WTC11 (cell line): ENCODE measurements at regions not wholly inside any gene's neighbourhood (a gene's known extent, or its start where the extent isn't known, plus 50 kb on each side); places are given as distances from the start of the nearest gene placed in this dataset.

ENCODE experiments used
- ATAC-seq: fragments of 200-7000 bp; cut with Tn5 transposase; 2 replicates; pipeline ENCODE4 v1.10.0; 2021; ENCODE audit warnings: mild to moderate bottlenecking, moderate library complexity
- CTCF ChIA-PET: fragments of 300-600 bp; sonication (Branson Sonifier 250); formaldehyde crosslinking; loops from one replicate; lab custom pipeline; 2021; ENCODE audit warnings: antibody characterized with exemption; lab: Charles Lee
- POLR2A ChIA-PET: fragments of 350-600 bp; sonication (Branson Sonifier 250); formaldehyde crosslinking; loops from one replicate; lab custom pipeline; 2021; ENCODE audit warnings: antibody characterized with exemption; lab: Charles Lee
- DNase-seq: peaks from one replicate; pipeline ENCODE4 v3.0.0; 2021; ENCODE audit warnings: low spot score
- H3K27ac Mint-ChIP-seq: 2 replicates; pipeline ENCODE4 v1.8.0; 2021; ENCODE audit warnings: mixed read lengths
- H3K27me3 Mint-ChIP-seq: 2 replicates; pipeline ENCODE4 v1.8.0; 2021; ENCODE audit warnings: low read depth, mild to moderate bottlenecking, moderate library complexity, mixed read lengths
- H3K36me3 Mint-ChIP-seq: 2 replicates; pipeline ENCODE4 v1.8.0; 2021; ENCODE audit warnings: mixed read lengths
- H3K4me1 Mint-ChIP-seq: 2 replicates; pipeline ENCODE4 v1.8.0; 2022; ENCODE audit warnings: mixed read lengths
- H3K4me3 Mint-ChIP-seq: 2 replicates; pipeline ENCODE4 v1.8.0; 2021; ENCODE audit warnings: mild to moderate bottlenecking, moderate library complexity, mixed read lengths
- H3K9me3 Mint-ChIP-seq: 2 replicates; pipeline ENCODE4 v1.8.0; 2021; ENCODE audit warnings: mixed read lengths
- ATF2 ChIP-seq: sonication (generic); formaldehyde crosslinking; IDR thresholded peaks from 2 replicates; pipeline ENCODE4 v1.8.1; 2022; ENCODE audit warnings: low read depth, missing genetic modification reagents, borderline replicate concordance
- ATF6 ChIP-seq: sonication (generic); formaldehyde crosslinking; IDR thresholded peaks from 2 replicates; pipeline ENCODE4 v1.8.1; 2023; ENCODE audit warnings: mild to moderate bottlenecking, missing genetic modification reagents
- ELF4 ChIP-seq: sonication (generic); formaldehyde crosslinking; IDR thresholded peaks from 2 replicates; pipeline ENCODE4 v1.8.1; 2022; ENCODE audit warnings: low read depth, mild to moderate bottlenecking, moderate library complexity, missing genetic modification reagents
- ESRRA ChIP-seq: sonication (generic); formaldehyde crosslinking; IDR thresholded peaks from 2 replicates; pipeline ENCODE4 v1.8.1; 2022; ENCODE audit warnings: mild to moderate bottlenecking, missing genetic modification reagents, borderline replicate concordance
- MAX ChIP-seq: sonication (generic); formaldehyde crosslinking; IDR thresholded peaks from 2 replicates; pipeline ENCODE4 v1.8.0; 2022; ENCODE audit warnings: mild to moderate bottlenecking, missing genetic modification reagents
- MYBL2 ChIP-seq: sonication (generic); formaldehyde crosslinking; IDR thresholded peaks from 2 replicates; pipeline ENCODE4 v1.8.1; 2023; ENCODE audit warnings: mild to moderate bottlenecking, moderate library complexity, missing genetic modification reagents
- SP1 ChIP-seq: sonication (generic); formaldehyde crosslinking; conservative IDR thresholded peaks from 2 replicates; pipeline ENCODE4 v1.8.1; 2022; ENCODE audit warnings: missing genetic modification reagents
- TEAD1 ChIP-seq: sonication (generic); formaldehyde crosslinking; IDR thresholded peaks from 2 replicates; pipeline ENCODE4 v1.8.0; 2022; ENCODE audit warnings: mild to moderate bottlenecking, missing genetic modification reagents
- USF1 ChIP-seq: sonication (generic); formaldehyde crosslinking; IDR thresholded peaks from 2 replicates; pipeline ENCODE4 v1.8.0; 2022; ENCODE audit warnings: mild to moderate bottlenecking, missing genetic modification reagents
- ZNF263 ChIP-seq: sonication (generic); formaldehyde crosslinking; IDR thresholded peaks from 2 replicates; pipeline ENCODE4 v1.8.1; 2022; ENCODE audit warnings: low read depth, mild to moderate bottlenecking, moderate library complexity, missing genetic modification reagents
- ZNF416 ChIP-seq: fragments of 250-450 bp; sonication (Bioruptor Pico); IDR thresholded peaks from 2 replicates; pipeline ENCODE4 v1.9.0; 2021; ENCODE audit warnings: mild to moderate bottlenecking, inconsistent platforms
- ZNF425 ChIP-seq: fragments of 250-450 bp; sonication (Bioruptor Pico); conservative IDR thresholded peaks from 2 replicates; pipeline ENCODE4 v1.9.0; 2021; ENCODE audit warnings: mild to moderate bottlenecking
- ZNF671 ChIP-seq: fragments of 250-450 bp; sonication (Bioruptor Pico); IDR thresholded peaks from 2 replicates; pipeline ENCODE4 v1.8.0; 2021; ENCODE audit warnings: mild to moderate bottlenecking
- TF ChIP-seq, protein P1 (sequence below): fragments of 250-450 bp; sonication (Bioruptor Pico); IDR thresholded peaks from 2 replicates; pipeline ENCODE4 v1.8.0; 2021; ENCODE audit warnings: mild to moderate bottlenecking
- TF ChIP-seq, protein P2 (sequence below): sonication (generic); formaldehyde crosslinking; IDR thresholded peaks from 2 replicates; pipeline ENCODE4 v1.8.1; 2023; ENCODE audit warnings: mild to moderate bottlenecking, moderate library complexity, missing genetic modification reagents
- TF ChIP-seq, protein P3 (sequence below): sonication (generic); formaldehyde crosslinking; IDR thresholded peaks from 2 replicates; pipeline ENCODE4 v1.8.1; 2022; ENCODE audit warnings: missing genetic modification reagents, borderline replicate concordance
- TF ChIP-seq, protein P4 (sequence below): sonication (generic); formaldehyde crosslinking; conservative IDR thresholded peaks from 2 replicates; pipeline ENCODE4 v1.8.1; 2022; ENCODE audit warnings: mild to moderate bottlenecking, missing genetic modification reagents

DNA sequence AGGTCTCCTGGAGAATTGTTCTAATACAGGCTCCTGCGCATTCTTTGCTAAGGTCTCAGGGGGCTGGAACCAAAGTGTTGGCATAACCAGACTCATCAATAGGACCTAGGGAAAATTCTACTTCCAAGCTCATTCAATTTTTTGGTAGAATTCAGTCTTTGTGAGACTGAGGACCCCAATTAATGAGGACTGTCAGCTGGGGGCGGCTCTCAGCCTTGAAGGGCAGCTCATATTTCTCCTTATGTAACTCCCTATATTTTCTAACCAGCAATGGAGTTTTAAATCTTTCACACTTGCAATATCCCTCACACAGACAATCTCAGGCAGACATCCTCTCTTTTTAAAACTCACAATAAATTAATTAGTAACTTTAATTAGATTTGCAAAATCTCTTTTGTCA is 476.4 kb upstream of the LRFN5 start:
- POLR2A ChIA-PET = no interaction called here
- DNase-seq (no peak), ATAC-seq (no peak)
- H3K27me3 Mint-ChIP-seq = no peaks in the 10 kb centered on the region
- H3K27ac Mint-ChIP-seq = no peak overlapping the region
- no peak overlapping the region for H3K4me3 Mint-ChIP-seq
- CTCF ChIA-PET = no interaction called here
- peaks cover 4% of the 10 kb centered on the region; the same call in 1 of the 2 replicates for H3K36me3 Mint-ChIP-seq
- no peaks in the 10 kb centered on the region for H3K4me1 Mint-ChIP-seq
- TF ChIP-seq ESRRA (CRISPR knock-in tag) (no peak), ZNF671 (CRISPR knock-in tag) (no peak), SP1 (CRISPR knock-in tag) (no peak), ATF6 (CRISPR knock-in tag) (no peak), ZNF425 (CRISPR knock-in tag) (no peak), ZNF263 (CRISPR knock-in tag) (no peak), MYBL2 (CRISPR knock-in tag) (no peak), ZNF416 (no peak), MAX (no peak), TEAD1 (no peak), ATF2 (CRISPR knock-in tag) (no peak), USF1 (CRISPR knock-in tag) (no peak), ELF4 (CRISPR knock-in tag) (no peak)
- TF ChIP-seq, protein P1, sequence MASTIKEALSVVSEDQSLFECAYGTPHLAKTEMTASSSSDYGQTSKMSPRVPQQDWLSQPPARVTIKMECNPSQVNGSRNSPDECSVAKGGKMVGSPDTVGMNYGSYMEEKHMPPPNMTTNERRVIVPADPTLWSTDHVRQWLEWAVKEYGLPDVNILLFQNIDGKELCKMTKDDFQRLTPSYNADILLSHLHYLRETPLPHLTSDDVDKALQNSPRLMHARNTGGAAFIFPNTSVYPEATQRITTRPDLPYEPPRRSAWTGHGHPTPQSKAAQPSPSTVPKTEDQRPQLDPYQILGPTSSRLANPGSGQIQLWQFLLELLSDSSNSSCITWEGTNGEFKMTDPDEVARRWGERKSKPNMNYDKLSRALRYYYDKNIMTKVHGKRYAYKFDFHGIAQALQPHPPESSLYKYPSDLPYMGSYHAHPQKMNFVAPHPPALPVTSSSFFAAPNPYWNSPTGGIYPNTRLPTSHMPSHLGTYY (CRISPR knock-in tag) = no peak
- TF ChIP-seq, protein P2, sequence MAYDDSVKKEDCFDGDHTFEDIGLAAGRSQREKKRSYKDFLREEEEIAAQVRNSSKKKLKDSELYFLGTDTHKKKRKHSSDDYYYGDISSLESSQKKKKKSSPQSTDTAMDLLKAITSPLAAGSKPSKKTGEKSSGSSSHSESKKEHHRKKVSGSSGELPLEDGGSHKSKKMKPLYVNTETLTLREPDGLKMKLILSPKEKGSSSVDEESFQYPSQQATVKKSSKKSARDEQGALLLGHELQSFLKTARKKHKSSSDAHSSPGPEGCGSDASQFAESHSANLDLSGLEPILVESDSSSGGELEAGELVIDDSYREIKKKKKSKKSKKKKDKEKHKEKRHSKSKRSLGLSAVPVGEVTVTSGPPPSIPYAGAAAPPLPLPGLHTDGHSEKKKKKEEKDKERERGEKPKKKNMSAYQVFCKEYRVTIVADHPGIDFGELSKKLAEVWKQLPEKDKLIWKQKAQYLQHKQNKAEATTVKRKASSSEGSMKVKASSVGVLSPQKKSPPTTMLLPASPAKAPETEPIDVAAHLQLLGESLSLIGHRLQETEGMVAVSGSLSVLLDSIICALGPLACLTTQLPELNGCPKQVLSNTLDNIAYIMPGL (CRISPR knock-in tag) = no peak
- TF ChIP-seq, protein P3, sequence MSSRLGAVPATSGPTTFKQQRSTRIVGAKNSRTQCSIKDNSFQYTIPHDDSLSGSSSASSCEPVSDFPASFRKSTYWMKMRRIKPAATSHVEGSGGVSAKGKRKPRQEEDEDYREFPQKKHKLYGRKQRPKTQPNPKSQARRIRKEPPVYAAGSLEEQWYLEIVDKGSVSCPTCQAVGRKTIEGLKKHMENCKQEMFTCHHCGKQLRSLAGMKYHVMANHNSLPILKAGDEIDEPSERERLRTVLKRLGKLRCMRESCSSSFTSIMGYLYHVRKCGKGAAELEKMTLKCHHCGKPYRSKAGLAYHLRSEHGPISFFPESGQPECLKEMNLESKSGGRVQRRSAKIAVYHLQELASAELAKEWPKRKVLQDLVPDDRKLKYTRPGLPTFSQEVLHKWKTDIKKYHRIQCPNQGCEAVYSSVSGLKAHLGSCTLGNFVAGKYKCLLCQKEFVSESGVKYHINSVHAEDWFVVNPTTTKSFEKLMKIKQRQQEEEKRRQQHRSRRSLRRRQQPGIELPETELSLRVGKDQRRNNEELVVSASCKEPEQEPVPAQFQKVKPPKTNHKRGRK (CRISPR knock-in tag) = no peak
- TF ChIP-seq, protein P4, sequence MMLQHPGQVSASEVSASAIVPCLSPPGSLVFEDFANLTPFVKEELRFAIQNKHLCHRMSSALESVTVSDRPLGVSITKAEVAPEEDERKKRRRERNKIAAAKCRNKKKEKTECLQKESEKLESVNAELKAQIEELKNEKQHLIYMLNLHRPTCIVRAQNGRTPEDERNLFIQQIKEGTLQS (CRISPR knock-in tag) = no peak
- H3K9me3 Mint-ChIP-seq = peaks cover 4% of the 10 kb centered on the region; the same call in 1 of the 2 replicates
